Urinary bladder (tissue), 3 donors: ENCODE measurements at regions not wholly inside any gene's neighbourhood (a gene's known extent, or its start where the extent isn't known, plus 50 kb on each side); places are given as distances from the start of the nearest gene placed in this dataset.

Experiments used
- DNase-seq: peaks from one replicate; pipeline ENCODE4 v3.0.0-alpha.2; 2015; ENCODE audit errors: extremely low spot score
- H3K27ac ChIP-seq: one replicate; pipeline ENCODE4 v1.5.1; 2013; ENCODE audit warnings: low read depth, mild to moderate bottlenecking, moderate library complexity
- H3K36me3 ChIP-seq: one replicate; pipeline ENCODE4 v1.6.1; 2013; ENCODE audit warnings: mild to moderate bottlenecking, moderate library complexity; ENCODE audit not compliant: insufficient read depth
- H3K4me1 ChIP-seq: one replicate; pipeline ENCODE4 v1.6.1; 2013; ENCODE audit warnings: mild to moderate bottlenecking, moderate library complexity; ENCODE audit not compliant: insufficient read depth
- H3K4me3 ChIP-seq: one replicate; pipeline ENCODE4 v1.5.1; 2013; ENCODE audit warnings: low read depth, low read length
- WGBS: extraction: QIAGEN DNeasy Blood & Tissue Kit; methylation state at CpG from one replicate; pipeline ENCODE4 v1.1.7; 2013; 5-methylcytosine and 5-hydroxymethylcytosine counted together
- donor health status: healthy with polysubstance abuse.
- donor health status: healthy.

GRCh38 chr15:35215093-35215492 is 130.0 kb upstream of the NANOGP8 start:
- Histone ChIP-seq H3K4me1 (no peaks in the 10 kb centered on the region), H3K36me3 (no peaks in the 10 kb centered on the region), H3K27ac (no peak overlapping the region), H3K4me3 (no peak overlapping the region)
- DNase-seq: no peak

DNA sequence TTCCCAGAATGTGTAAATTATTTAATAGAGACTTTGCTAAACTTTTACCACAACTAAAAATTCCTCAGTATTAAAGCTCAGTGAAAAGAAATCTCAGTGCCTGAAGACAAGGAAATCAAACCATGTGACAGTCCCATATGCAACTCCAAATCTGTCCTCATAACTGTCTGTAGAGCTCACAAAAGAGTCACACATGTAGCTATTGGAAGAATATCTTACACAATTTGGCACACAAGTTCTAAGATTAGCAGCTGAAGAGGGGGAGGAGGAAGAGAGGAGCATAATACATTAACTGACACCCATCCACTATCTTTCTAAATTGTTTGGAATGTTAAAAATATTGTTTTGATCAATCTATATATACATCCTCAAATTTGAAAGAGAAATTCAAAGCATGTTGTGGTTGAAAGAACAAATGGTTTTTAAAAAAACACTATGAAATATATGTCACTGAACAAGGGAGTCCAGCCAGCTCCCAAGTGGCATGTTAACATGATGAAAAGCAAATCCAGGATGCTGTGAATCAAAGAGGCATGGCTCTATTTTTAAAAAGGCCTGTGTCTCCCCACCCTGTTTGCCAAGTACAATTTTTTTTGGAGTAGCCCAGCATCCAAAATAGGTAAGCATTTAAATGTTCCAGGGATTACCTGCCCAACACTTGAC is 126.3 kb upstream of the NANOGP8 start:
- no peaks in the 10 kb centered on the region for H3K4me1 ChIP-seq
- no peak overlapping the region for H3K27ac ChIP-seq
- no peak for DNase-seq
- H3K36me3 ChIP-seq: no peaks in the 10 kb centered on the region
- H3K4me3 ChIP-seq: no peak overlapping the region

DNA sequence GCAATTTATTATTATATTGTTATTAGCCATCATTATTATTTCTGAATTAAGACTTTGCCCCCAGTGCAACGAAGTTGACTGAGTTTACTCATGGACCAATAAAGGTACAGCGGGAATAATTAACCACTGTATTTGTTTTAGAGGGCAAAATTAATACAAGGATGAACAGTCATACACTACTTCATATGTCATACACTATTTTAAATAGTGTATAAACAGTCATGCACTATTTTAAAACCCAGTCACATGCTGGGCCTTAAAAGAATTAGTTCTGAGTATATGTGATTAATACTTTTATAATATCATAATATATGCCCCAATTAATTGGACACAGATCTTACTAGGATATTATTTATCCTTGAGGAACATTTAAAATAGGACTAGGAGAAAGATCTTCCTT is 125.3 kb upstream of the NANOGP8 start:
- no peak overlapping the region for H3K27ac ChIP-seq
- no peak overlapping the region for H3K4me3 ChIP-seq
- DNase-seq: no peak
- 49% methylated on average over 2 of the region's 2 CpGs for WGBS
- H3K4me1 ChIP-seq: no peaks in the 10 kb centered on the region
- no peaks in the 10 kb centered on the region for H3K36me3 ChIP-seq

GRCh38 chr15:35209838-35210237 is 124.7 kb upstream of the NANOGP8 start:
- Histone ChIP-seq H3K36me3 (no peaks in the 10 kb centered on the region), H3K4me1 (no peaks in the 10 kb centered on the region), H3K27ac (no peak overlapping the region), H3K4me3 (no peak overlapping the region)
- WGBS: 55% methylated on average over 1 of the region's 1 CpG
- no peak for DNase-seq

- H3K4me1 ChIP-seq: no peaks in the 10 kb centered on the region
- no peak overlapping the region for H3K4me3 ChIP-seq
- WGBS: 83% methylated on average over 3 of the region's 3 CpGs
- H3K36me3 ChIP-seq: no peaks in the 10 kb centered on the region
- no peak for DNase-seq
- H3K27ac ChIP-seq: no peak overlapping the region
Measured at GRCh38 chr15:35208353-35208752, 123.3 kb upstream of the NANOGP8 start.

GRCh38 chr15:35206060-35206675 is 121.1 kb upstream of the NANOGP8 start:
- 96% methylated on average over 2 of the region's 2 CpGs for WGBS
- Histone ChIP-seq H3K4me1 (no peaks in the 10 kb centered on the region), H3K4me3 (no peak overlapping the region), H3K27ac (no peak overlapping the region), H3K36me3 (no peaks in the 10 kb centered on the region)
- no peak for DNase-seq

DNA sequence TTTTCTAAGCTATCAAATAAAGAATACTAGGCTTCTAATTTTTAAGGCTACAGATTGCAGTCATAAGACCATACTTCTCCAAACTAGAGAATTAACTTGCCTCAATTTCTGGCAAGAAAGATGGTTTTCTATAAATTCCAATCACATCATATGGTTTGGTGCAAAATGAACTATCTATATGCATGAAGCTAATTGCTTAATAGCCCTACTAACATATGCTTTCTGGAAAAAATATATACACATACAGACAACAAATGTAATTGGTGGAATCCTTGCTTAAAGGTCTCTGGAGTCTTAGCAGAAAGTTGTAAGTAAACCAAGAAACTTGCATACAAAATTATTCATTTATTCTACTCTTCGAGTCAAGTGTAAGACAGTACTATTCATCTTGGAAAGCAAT is 113.1 kb upstream of the NANOGP8 start:
- Histone ChIP-seq H3K4me1 (no peaks in the 10 kb centered on the region), H3K27ac (no peak overlapping the region), H3K4me3 (no peak overlapping the region), H3K36me3 (no peaks in the 10 kb centered on the region)
- WGBS: 90% methylated on average over 1 of the region's 1 CpG
- no peak for DNase-seq

- DNase-seq: no peak
- WGBS: 14% methylated on average over 1 of the region's 1 CpG
- Histone ChIP-seq H3K4me3 (no peak overlapping the region), H3K27ac (no peak overlapping the region), H3K4me1 (no peaks in the 10 kb centered on the region), H3K36me3 (no peaks in the 10 kb centered on the region)
Measured at GRCh38 chr15:35197754-35198153, 112.7 kb upstream of the NANOGP8 start.

GRCh38 chr15:35197306-35197705 is 112.2 kb upstream of the NANOGP8 start:
- no peaks in the 10 kb centered on the region for H3K36me3 ChIP-seq
- no peak overlapping the region for H3K27ac ChIP-seq

DNA sequence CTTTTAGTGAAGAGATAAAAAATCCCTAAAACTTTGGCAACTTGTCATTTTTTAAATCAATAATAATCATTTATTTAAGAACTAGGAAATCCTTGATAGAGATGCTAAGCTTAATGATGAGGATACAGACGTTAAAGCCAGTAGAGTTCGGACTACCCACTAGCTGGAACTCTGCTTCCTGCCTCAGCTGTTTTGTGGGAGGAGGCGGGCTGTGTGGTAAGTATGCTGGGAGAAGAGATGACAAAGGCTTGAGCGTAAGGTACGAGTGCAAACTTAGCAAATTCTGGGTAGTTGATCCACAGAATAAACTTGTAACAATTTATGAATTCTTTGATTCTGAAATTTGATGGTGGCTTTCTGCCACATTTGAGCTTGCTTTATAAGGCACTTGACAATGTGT is 111.2 kb upstream of the NANOGP8 start:
- no peak overlapping the region for H3K4me3 ChIP-seq
- whole genome bisulfite sequencing: 84% methylated on average over 5 of the region's 5 CpGs
- H3K36me3 ChIP-seq: no peaks in the 10 kb centered on the region
- H3K4me1 ChIP-seq: no peaks in the 10 kb centered on the region
- no peak overlapping the region for H3K27ac ChIP-seq
- DNase-seq: no peak

More at GRCh38 chr15:35197306-35197705, 112.2 kb upstream of the NANOGP8 start:
- H3K4me3 ChIP-seq: no peak overlapping the region
- DNase-seq: no peak
- no peaks in the 10 kb centered on the region for H3K4me1 ChIP-seq

GRCh38 chr15:35195649-35196048 is 110.6 kb upstream of the NANOGP8 start:
- 94% methylated on average over 3 of the region's 3 CpGs for WGBS
- Histone ChIP-seq H3K36me3 (no peaks in the 10 kb centered on the region), H3K27ac (no peak overlapping the region), H3K4me1 (no peaks in the 10 kb centered on the region), H3K4me3 (no peak overlapping the region)
- no peak for DNase-seq

GRCh38 chr15:35195031-35195430 is 109.9 kb upstream of the NANOGP8 start:
- Histone ChIP-seq H3K4me3 (no peak overlapping the region), H3K27ac (no peak overlapping the region), H3K4me1 (no peaks in the 10 kb centered on the region), H3K36me3 (no peaks in the 10 kb centered on the region)
- no peak for DNase-seq
- WGBS: 81% methylated on average over 1 of the region's 1 CpG

GRCh38 chr15:35194296-35194695 is 109.2 kb upstream of the NANOGP8 start:
- Histone ChIP-seq H3K36me3 (no peaks in the 10 kb centered on the region), H3K4me3 (no peak overlapping the region), H3K4me1 (no peaks in the 10 kb centered on the region), H3K27ac (no peak overlapping the region)
- DNase-seq: no peak
- WGBS: 94% methylated on average over 2 of the region's 2 CpGs

GRCh38 chr15:35191783-35192182 is 106.7 kb upstream of the NANOGP8 start:
- WGBS: 94% methylated on average over 2 of the region's 2 CpGs
- Histone ChIP-seq H3K4me3 (no peak overlapping the region), H3K36me3 (no peaks in the 10 kb centered on the region), H3K27ac (no peak overlapping the region), H3K4me1 (no peaks in the 10 kb centered on the region)
- DNase-seq: no peak

DNA sequence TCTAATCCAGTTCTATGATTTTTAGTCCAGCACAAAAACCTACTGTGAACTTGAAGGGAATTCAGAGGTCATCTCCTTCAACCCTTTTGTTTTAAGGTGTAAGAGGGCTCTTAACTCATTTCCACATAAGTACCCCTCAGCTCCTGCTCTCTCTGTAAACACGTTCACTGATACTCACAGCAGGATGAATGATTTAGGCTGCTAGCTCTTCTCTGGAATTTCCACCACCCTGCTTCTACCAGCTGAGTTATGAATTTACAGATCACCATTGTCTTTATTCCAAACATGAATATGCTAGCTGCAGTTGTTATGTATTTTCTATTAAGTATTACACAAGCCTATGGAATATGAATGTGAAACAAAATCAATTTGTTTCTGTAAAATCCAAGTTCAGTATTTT is 101.3 kb upstream of the NANOGP8 start:
- Histone ChIP-seq H3K36me3 (no peaks in the 10 kb centered on the region), H3K27ac (no peak overlapping the region), H3K4me1 (no peaks in the 10 kb centered on the region), H3K4me3 (no peak overlapping the region)
- no peak for DNase-seq
- WGBS: 61% methylated on average over 1 of the region's 1 CpG
